Mesothelial cell of epicardium (in vitro differentiated cells): ENCODE measurements at regions not wholly inside any gene's neighbourhood (a gene's known extent, or its start where the extent isn't known, plus 50 kb on each side); places are given as distances from the start of the nearest gene placed in this dataset.

Experiments used
- DNase-seq, 2 experiments: peaks; one replicate each; pipeline ENCODE4 v3.0.0; 2021; ENCODE audit warnings: low spot score in 2 of 2; ENCODE audit not compliant: unreplicated experiment in 2 of 2
- H3K27ac Mint-ChIP-seq: 2 replicates; pipeline ENCODE4 v1.8.0; 2021; ENCODE audit warnings: mixed read lengths
- H3K27me3 Mint-ChIP-seq: 2 replicates; pipeline ENCODE4 v1.8.0; 2021; ENCODE audit warnings: low read depth, mixed read lengths
- H3K36me3 Mint-ChIP-seq: 2 replicates; pipeline ENCODE4 v1.8.0; 2021; ENCODE audit warnings: mixed read lengths
- H3K4me1 Mint-ChIP-seq: 2 replicates; pipeline ENCODE4 v1.8.0; 2021; ENCODE audit warnings: mixed read lengths
- H3K4me3 Mint-ChIP-seq: 2 replicates; pipeline ENCODE4 v1.8.0; 2021; ENCODE audit warnings: mild to moderate bottlenecking, moderate library complexity, mixed read lengths
- H3K9me3 Mint-ChIP-seq: 2 replicates; pipeline ENCODE4 v1.8.0; 2021; ENCODE audit warnings: mixed read lengths
- CTCF ChIP-seq: fragments of 200-600 bp; sonication (generic); IDR thresholded peaks from one replicate; pipeline ENCODE4 v1.5.0; 2021; ENCODE audit warnings: antibody characterized with exemption; ENCODE audit not compliant: unreplicated experiment

GRCh38 chrX:150253959-150254620, 109.0 kb upstream of the MAMLD1 start:
- H3K9me3 Mint-ChIP-seq = peaks cover 22% of the 10 kb centered on the region
- H3K27ac Mint-ChIP-seq = no peak overlapping the region
- no peaks in the 10 kb centered on the region for H3K4me1 Mint-ChIP-seq
- no peak for DNase-seq
- no peak overlapping the region for H3K4me3 Mint-ChIP-seq
- TF ChIP-seq CTCF = no peak
- no peaks in the 10 kb centered on the region for H3K27me3 Mint-ChIP-seq
- H3K36me3 Mint-ChIP-seq = no peaks in the 10 kb centered on the region

DNA sequence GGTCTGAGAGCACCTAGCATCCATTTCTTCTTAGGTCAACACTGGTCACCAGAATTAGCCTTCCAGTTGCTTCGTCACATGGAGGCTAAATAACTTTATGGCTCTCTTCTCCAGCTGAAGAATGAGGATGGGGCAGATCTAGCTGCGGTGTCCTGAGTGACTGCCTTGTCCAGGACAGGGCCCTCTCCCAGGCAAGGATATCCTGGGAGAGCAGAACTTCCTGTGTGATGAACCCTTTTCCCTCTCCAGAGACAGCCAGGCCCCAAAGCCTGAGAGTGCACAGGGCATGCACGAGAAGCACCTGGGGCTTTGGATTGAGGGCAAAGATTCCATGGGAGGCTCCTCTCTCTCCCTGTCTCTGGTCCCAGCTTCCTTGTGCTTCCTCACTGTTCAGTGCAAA, 108.2 kb upstream of the MAMLD1 start:
- DNase-seq = no peak
- Mint-ChIP-seq H3K27ac (no peak overlapping the region), H3K27me3 (no peaks in the 10 kb centered on the region), H3K9me3 (peaks cover 18% of the 10 kb centered on the region), H3K4me3 (no peak overlapping the region), H3K4me1 (no peaks in the 10 kb centered on the region), H3K36me3 (no peaks in the 10 kb centered on the region)
- no peak for TF ChIP-seq CTCF

GRCh38 chrX:150255441-150256296, 107.4 kb upstream of the MAMLD1 start:
- H3K4me3 Mint-ChIP-seq = no peak overlapping the region
- H3K27ac Mint-ChIP-seq = no peak overlapping the region
- peaks cover 18% of the 10 kb centered on the region for H3K9me3 Mint-ChIP-seq
- no peaks in the 10 kb centered on the region for H3K27me3 Mint-ChIP-seq
- H3K4me1 Mint-ChIP-seq = no peaks in the 10 kb centered on the region
- no peaks in the 10 kb centered on the region for H3K36me3 Mint-ChIP-seq
- TF ChIP-seq CTCF = no peak
- DNase-seq = no peak

DNA sequence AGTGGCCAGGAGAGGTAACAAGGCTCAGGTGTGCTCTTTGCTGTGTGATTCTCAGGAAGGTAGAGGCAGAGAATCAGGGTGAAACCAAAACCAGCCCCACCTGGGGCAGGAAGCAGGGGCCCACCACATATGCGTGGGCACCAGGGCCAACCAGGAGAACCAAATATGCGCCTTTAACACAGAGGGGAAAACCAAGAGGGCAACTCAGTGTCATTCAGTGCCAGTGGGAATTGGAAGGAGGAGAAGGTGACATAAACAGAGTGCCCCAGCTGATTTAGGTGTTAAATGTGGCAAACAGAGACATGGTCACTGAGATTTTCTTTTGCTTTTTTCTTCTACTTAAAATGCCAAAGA, 106.8 kb upstream of the MAMLD1 start:
- Mint-ChIP-seq H3K27ac (no peak overlapping the region), H3K27me3 (no peaks in the 10 kb centered on the region), H3K36me3 (no peaks in the 10 kb centered on the region), H3K9me3 (peaks cover 18% of the 10 kb centered on the region), H3K4me1 (no peaks in the 10 kb centered on the region), H3K4me3 (no peak overlapping the region)
- no peak for TF ChIP-seq CTCF
- no peak for DNase-seq

DNA sequence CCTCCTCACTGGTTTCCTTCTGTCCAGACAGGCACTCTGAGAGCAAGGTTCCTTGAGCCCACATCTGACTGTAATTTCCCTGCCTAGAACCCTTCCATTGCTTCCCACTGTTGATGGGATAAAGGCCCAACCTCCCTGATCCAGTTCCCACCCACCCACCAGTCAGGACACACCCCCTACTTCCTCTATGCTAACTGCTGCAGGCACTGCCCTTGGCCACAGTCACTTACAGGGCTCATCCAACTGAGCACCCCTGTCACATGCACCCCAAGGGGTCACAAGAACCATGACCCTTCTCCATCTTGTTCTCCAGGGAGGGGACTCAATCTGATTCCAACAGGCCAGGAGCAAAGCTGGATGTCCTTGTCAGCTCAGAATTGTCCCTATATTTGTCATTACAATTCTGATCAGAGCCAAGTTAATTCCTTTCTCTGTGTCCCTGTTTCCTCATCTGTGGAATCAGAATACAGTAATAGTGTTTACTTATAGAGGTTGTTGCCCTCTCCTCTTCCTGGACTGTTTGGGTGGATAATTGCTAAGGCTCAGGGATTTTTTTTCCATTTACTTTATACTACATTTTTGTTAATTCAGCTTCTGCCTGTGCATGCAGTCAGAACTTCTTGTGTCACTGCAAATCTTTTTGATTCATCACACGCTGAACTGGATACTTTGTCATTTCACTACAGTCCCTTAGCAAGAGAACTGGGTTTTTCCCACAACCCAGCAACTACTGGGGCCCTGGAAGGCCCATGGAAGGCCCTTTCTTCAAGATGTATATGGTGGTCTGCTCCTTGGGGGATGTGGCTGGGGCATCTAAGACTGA, 105.6 kb upstream of the MAMLD1 start:
- H3K27me3 Mint-ChIP-seq = peaks cover 6% of the 10 kb centered on the region
- H3K36me3 Mint-ChIP-seq = no peaks in the 10 kb centered on the region
- DNase-seq = no peak
- no peaks in the 10 kb centered on the region for H3K4me1 Mint-ChIP-seq
- no peak overlapping the region for H3K4me3 Mint-ChIP-seq
- no peak overlapping the region for H3K27ac Mint-ChIP-seq
- no peak for TF ChIP-seq CTCF
- peaks cover 17% of the 10 kb centered on the region for H3K9me3 Mint-ChIP-seq
